HFFc6 (cell line): ENCODE measurements at regions not wholly inside any gene's neighbourhood (a gene's known extent, or its start where the extent isn't known, plus 50 kb on each side); places are given as distances from the start of the nearest gene placed in this dataset.

Experiments used
- DNase-seq: peaks from one replicate; pipeline ENCODE4 v3.0.0-alpha.2; 2018
- H3K27ac Mint-ChIP-seq: 2 replicates; pipeline ENCODE4 v1.8.0; 2020; ENCODE audit warnings: mild to moderate bottlenecking, mixed read lengths
- H3K27me3 Mint-ChIP-seq: 2 replicates; pipeline ENCODE4 v1.8.0; 2021; ENCODE audit warnings: mild to moderate bottlenecking, moderate library complexity, mixed read lengths; ENCODE audit not compliant: insufficient read depth
- H3K36me3 Mint-ChIP-seq: 2 replicates; pipeline ENCODE4 v1.8.0; 2021; ENCODE audit warnings: low read depth, mixed read lengths
- H3K4me1 Mint-ChIP-seq: 2 replicates; pipeline ENCODE4 v1.8.0; 2020; ENCODE audit warnings: low read depth, mixed read lengths
- H3K4me3 Mint-ChIP-seq: 2 replicates; pipeline ENCODE4 v1.8.0; 2020; ENCODE audit warnings: mild to moderate bottlenecking, moderate library complexity, mixed read lengths
- H3K9me3 Mint-ChIP-seq: 2 replicates; pipeline ENCODE4 v1.8.0; 2020; ENCODE audit warnings: mild to moderate bottlenecking, mixed read lengths
- TF ChIP-seq, protein P1 (sequence below): fragments of 200-600 bp; sonication (generic); IDR thresholded peaks from 2 replicates; pipeline ENCODE4 v1.5.0; 2021; ENCODE audit warnings: antibody characterized with exemption, mild to moderate bottlenecking

DNA sequence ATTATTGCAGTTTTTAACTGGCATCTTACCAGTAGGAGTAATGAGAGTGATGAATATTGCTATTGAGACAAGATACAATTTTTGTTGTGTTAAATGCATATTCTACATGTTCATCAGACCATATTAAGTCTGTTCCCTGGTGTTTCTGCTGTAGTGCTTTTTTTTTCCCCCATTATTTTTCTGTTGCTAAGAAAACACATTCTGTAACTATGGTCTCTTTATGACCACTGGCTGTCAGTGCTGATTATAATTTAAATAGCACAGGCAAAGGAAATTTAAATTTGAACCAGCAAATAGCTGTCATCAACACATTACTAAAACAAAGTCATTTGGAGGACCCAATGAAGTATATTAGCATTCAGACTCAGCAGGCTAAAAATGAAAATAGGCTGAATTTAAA, 98.3 kb upstream of the ANKRD50 start:
- H3K27ac Mint-ChIP-seq = no peak overlapping the region
- H3K27me3 Mint-ChIP-seq = no peaks in the 10 kb centered on the region; the same call in 1 of the 2 replicates
- DNase-seq = no peak
- peaks cover 9% of the 10 kb centered on the region for H3K4me1 Mint-ChIP-seq
- H3K9me3 Mint-ChIP-seq = peaks cover 18% of the 10 kb centered on the region
- peaks cover 15% of the 10 kb centered on the region for H3K36me3 Mint-ChIP-seq
- no peak overlapping the region for H3K4me3 Mint-ChIP-seq
- TF ChIP-seq, protein P1, sequence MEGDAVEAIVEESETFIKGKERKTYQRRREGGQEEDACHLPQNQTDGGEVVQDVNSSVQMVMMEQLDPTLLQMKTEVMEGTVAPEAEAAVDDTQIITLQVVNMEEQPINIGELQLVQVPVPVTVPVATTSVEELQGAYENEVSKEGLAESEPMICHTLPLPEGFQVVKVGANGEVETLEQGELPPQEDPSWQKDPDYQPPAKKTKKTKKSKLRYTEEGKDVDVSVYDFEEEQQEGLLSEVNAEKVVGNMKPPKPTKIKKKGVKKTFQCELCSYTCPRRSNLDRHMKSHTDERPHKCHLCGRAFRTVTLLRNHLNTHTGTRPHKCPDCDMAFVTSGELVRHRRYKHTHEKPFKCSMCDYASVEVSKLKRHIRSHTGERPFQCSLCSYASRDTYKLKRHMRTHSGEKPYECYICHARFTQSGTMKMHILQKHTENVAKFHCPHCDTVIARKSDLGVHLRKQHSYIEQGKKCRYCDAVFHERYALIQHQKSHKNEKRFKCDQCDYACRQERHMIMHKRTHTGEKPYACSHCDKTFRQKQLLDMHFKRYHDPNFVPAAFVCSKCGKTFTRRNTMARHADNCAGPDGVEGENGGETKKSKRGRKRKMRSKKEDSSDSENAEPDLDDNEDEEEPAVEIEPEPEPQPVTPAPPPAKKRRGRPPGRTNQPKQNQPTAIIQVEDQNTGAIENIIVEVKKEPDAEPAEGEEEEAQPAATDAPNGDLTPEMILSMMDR = no peak

DNA sequence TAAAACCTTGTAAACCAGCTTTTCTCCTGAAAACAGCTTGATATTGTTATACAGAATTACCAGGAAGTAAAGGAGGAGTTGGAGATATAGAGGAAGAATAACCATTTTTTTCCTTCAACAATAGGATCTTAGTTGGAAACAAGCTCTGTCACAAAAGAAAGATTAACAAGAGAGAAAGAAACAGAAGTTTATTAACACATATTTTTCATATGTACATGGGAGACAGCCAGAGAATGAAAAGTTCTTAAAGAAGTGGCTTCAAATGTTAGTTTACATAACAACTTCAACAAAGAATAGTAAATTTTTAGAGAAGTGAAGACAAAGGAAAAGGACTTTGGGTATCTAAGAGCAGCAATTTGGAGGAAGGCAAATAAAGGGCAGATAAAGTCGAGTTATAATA, 94.9 kb upstream of the ANKRD50 start:
- TF ChIP-seq, protein P1 = no peak
- Mint-ChIP-seq H3K27me3 (peaks cover 1% of the 10 kb centered on the region; the same call in 1 of the 2 replicates), H3K9me3 (peaks cover 16% of the 10 kb centered on the region), H3K36me3 (peaks cover 15% of the 10 kb centered on the region), H3K4me1 (peaks cover 9% of the 10 kb centered on the region), H3K4me3 (no peak overlapping the region), H3K27ac (no peak overlapping the region)
- no peak for DNase-seq

GRCh38 chr4:124806403-124806802, 93.9 kb upstream of the ANKRD50 start:
- H3K36me3 Mint-ChIP-seq = peaks cover 6% of the 10 kb centered on the region
- no peak overlapping the region for H3K4me3 Mint-ChIP-seq
- no peak overlapping the region for H3K27ac Mint-ChIP-seq
- peak; percentile 43 for DNase-seq
- peaks cover 6% of the 10 kb centered on the region for H3K9me3 Mint-ChIP-seq
- H3K4me1 Mint-ChIP-seq = peaks cover 9% of the 10 kb centered on the region
- TF ChIP-seq, protein P1 = no peak
- peaks cover 1% of the 10 kb centered on the region; the same call in 1 of the 2 replicates for H3K27me3 Mint-ChIP-seq

DNA sequence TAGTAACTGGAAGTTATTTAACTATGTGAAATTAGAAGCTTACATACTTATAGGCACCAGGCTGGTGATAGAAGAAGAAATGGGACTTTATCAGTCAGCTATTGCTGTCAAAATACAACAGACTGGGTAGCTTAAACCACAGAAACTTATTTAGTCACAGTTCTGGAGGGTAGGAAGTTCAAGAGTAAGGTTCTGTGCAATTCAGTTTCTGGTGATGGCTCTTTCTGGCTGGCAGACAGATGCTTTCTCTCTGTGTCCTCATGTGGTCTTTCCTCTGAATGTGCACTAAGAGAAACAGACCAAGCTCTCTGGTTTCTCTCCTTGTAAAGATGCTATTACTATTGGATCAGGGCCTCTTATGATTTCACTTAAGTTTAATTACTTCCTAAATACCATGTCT, 92.1 kb upstream of the ANKRD50 start:
- no peak for DNase-seq
- no peak overlapping the region for H3K4me3 Mint-ChIP-seq
- 0 out of 2 replicates have a peak, but pooled peaks cover 5% of the 10 kb centered on the region for H3K9me3 Mint-ChIP-seq
- peaks cover 1% of the 10 kb centered on the region; the same call in 1 of the 2 replicates for H3K27me3 Mint-ChIP-seq
- H3K27ac Mint-ChIP-seq = no peak overlapping the region
- peaks cover 4% of the 10 kb centered on the region; the same call in 1 of the 2 replicates for H3K36me3 Mint-ChIP-seq
- H3K4me1 Mint-ChIP-seq = peaks cover 9% of the 10 kb centered on the region
- TF ChIP-seq, protein P1 = no peak

- no peak for DNase-seq
- peaks cover 4% of the 10 kb centered on the region; the same call in 1 of the 2 replicates for H3K36me3 Mint-ChIP-seq
- peaks cover 9% of the 10 kb centered on the region for H3K4me1 Mint-ChIP-seq
- H3K4me3 Mint-ChIP-seq = no peak overlapping the region
- H3K9me3 Mint-ChIP-seq = 0 out of 2 replicates have a peak, but pooled peaks cover 5% of the 10 kb centered on the region
- no peak overlapping the region for H3K27ac Mint-ChIP-seq
- peaks cover 1% of the 10 kb centered on the region; the same call in 1 of the 2 replicates for H3K27me3 Mint-ChIP-seq
- TF ChIP-seq, protein P1 = no peak
Measured at GRCh38 chr4:124804041-124804440, 91.5 kb upstream of the ANKRD50 start.
